HFF-Myc (cell line): ENCODE measurements at regions not wholly inside any gene's neighbourhood (a gene's known extent, or its start where the extent isn't known, plus 50 kb on each side); places are given as distances from the start of the nearest gene placed in this dataset.
"Not testable (repeated sequence)": the region's sequence is repeated elsewhere in the genome, so short reads cannot be mapped to it uniquely, and the experiment has no call there.

Experiments used
- DNase-seq: peaks from one replicate; pipeline ENCODE4 v3.0.0-alpha.2; 2011; ENCODE audit warnings: low read depth; ENCODE audit errors: extremely low read depth
- H3K4me3 ChIP-seq: replicated peaks from 2 replicates; pipeline ENCODE4 v1.5.1; 2011; ENCODE audit warnings: low read depth, mild to moderate bottlenecking, control low read depth, low read length
- CTCF ChIP-seq: IDR thresholded peaks from 2 replicates; pipeline ENCODE4 v1.5.1; 2012; ENCODE audit warnings: mild to moderate bottlenecking, low read depth, low read length, control low read depth; ENCODE audit errors: missing control alignments

DNA sequence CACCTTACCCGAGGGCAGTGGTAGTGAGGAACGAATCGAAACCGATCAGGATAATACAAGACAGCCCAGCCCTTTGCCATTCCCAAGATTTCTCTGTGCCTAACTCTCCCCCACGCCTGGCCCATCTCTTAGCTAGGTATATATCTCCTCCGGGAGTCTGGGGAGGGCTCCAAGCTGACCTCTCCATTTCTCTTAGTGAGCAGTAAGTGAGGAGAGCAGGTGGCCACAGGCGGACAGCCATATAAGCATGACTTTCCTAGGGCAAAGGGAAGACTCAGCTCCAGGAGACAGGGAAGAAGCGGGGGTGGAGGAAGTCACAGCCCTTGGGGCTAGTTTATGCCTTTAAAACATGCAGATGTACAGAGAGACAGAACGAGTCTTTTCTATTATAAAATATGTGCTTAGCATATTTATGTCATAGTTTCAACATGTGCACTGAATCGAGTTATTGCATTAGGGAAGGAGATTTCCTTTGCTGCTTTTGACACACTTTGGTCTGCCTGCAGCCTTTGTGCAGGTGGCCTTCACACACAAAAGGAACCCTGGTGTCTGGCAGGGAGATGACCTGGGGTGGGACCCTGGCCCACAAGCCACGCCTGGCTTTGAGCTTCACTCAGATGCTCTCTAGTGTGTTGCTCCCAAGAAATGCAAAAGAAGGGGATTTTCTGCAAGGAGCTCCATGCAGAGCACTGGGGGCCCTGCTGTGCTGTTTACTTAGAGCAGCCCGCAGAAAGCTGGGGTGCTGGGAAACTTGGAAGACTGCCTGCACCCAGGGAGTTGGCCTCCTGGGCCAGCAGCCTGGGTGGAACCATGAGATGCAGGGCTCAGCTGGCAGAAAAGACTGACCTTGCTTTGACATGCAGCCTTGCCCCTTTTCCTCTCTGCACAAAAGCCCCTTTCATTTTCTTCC lies 613.3 kb downstream of the BCOR start:
- no peak for DNase-seq
- no peak overlapping the region for H3K4me3 ChIP-seq
- no peak for TF ChIP-seq CTCF

GRCh38 chrX:39487166-39487968 lies 610.4 kb downstream of the BCOR start:
- DNase-seq: no peak
- TF ChIP-seq CTCF: no peak
- no peak overlapping the region for H3K4me3 ChIP-seq

DNA sequence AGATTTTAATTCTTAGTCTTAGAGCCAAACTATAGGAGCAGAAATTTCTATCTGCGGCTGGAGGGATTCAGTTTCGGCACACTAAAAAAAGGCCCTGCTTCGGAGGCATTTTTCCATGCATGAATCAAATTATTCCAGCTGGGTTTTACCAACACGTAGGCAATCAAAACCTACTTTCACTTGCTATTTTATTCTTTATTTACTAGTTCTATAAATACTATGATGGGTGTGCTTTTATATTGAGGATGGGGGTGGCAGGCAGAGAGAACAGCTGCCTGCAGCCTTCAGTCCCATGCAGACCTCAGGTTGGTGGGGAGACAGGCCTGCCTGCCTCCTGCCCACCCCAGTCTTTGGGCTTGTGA lies 609.8 kb downstream of the BCOR start:
- TF ChIP-seq CTCF: no peak
- DNase-seq: no peak
- H3K4me3 ChIP-seq: no peak overlapping the region

DNA sequence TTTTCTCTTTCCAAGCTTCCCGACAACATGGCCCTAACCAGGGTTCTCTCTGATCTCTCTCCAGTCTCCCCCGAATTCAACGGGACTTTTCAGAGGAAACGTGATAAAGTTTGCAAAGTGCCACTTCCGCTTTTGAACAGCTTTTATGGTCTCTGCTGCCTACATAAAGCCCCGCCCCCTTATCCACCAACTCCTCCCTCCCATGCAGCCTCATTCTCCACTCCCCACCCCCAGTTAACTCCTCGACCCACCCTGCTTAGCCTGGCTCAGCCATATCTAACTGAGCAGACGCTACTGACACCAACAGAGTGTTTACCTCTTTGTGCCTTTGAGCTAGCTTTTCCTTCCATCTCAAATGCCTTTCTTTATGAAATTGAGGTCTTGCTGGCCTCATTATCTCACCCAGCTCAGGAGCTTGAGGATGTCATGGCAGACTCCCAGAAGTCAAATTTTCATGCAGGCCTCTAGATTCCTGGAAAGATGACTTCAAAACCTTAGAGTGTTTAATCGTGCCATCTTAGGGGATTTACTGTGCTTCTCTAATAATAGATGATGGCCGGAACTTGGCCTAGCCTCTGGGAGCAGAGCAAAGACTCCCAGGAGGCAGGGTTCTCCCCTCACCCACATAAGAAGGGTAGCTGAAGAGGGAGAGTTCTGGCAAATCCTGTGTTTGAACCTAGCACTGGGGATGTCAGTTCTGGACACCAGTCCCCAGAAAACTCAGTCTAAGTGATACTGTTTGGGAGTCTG lies 606.0 kb downstream of the BCOR start:
- H3K4me3 ChIP-seq: no peak overlapping the region
- no peak for DNase-seq
- no peak for TF ChIP-seq CTCF

DNA sequence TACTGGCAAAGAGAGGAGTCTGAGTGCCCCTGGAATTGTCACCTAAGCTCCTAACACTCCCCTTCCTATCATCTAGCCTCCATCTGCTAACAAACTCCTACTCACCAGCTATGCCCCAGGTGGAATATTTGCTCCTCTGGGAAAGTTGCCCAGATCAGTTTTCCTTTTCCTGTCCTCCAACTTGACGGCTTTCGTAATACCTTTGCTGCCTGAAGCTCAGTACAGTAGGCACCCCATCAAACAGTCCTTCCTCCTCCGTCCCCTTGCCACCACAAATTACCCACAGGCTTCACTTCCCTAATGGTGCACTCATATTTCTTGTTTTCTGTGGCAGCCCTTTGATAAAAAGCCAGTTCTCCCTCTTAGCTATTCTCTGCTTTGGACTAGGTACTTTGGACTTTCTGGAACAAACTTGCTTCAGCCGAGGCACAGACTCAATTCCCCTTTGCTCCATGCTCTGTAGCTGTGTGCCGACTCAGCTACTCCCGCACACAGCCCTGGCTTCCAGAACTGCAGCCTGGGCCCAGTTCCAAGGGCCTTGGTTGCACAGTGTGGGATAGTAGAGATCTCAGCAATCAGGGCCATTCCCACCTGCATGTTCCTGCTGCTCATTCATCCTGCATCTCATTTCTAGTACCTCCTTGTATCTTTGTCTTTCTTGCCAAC lies 605.1 kb downstream of the BCOR start:
- no peak for TF ChIP-seq CTCF
- H3K4me3 ChIP-seq: no peak overlapping the region
- no peak for DNase-seq

- no peak for TF ChIP-seq CTCF
- DNase-seq: no peak
- H3K4me3 ChIP-seq: no peak overlapping the region
These were observed 604.6 kb downstream of the BCOR start for GRCh38 chrX:39493168-39493567.

- not testable (repeated sequence) for H3K4me3 ChIP-seq, DNase-seq
These were observed 600.6 kb downstream of the BCOR start for GRCh38 chrX:39497117-39497516.
